ENCODE measurements at regions not wholly inside any gene's neighbourhood (a gene's known extent, or its start where the extent isn't known, plus 50 kb on each side); places are given as distances from the start of the nearest gene placed in this dataset.
"Not testable (repeated sequence)": the region's sequence is repeated elsewhere in the genome, so short reads cannot be mapped to it uniquely, and the experiment has no call there.

DNA sequence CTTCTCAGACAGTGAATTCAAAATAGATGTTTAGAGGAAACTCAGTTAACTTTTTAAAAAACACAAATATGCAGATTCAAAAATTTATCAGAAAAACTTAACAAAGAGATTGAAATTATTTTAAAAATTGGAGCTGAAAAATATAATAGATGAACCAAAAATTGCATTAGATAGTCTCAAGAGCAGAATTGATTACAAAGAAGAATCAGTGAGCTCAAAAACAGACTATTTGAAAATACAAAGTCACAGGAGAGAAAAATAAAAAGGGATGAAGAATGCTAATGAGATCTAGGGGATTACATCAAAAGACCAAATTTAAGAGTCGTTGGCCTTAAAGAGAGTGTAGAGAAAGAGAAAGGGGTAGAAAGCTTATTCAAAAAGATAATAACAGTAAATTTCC, 700.5 kb downstream of the COL12A1 start:
- Histone ChIP-seq H3K4me3 (ENCODE audit: insufficient read length, low read depth) (no peak overlapping the region), H3K9ac (ENCODE audit: insufficient read length, low read depth) (no peak overlapping the region), H3K4me1 (ENCODE audit: insufficient read depth, insufficient read length) (no peaks in the 10 kb centered on the region), H3K27me3 (ENCODE audit: insufficient read depth, insufficient read length) (no peaks in the 10 kb centered on the region), H3K9me3 (ENCODE audit: insufficient read depth, low read length) (peaks cover 7% of the 10 kb centered on the region; the same call in 1 of the 2 replicates), H3K36me3 (ENCODE audit: insufficient read depth, insufficient read length, low read length) (no peaks in the 10 kb centered on the region)
- DNase-seq (ENCODE audit: low read depth, low spot score), result no peak
- TF ChIP-seq ZNF274 (IDR thresholded peaks at IDR 0.05; ENCODE audit: low read depth, low read length), result no peak
- TF ChIP-seq YY1 (IDR thresholded peaks at IDR 0.05; ENCODE audit: insufficient read depth, insufficient read length), result no peak
- no peak for TF ChIP-seq SUZ12 (IDR thresholded peaks at IDR 0.05; ENCODE audit: extremely low read depth, insufficient read depth, insufficient read length)

DNA sequence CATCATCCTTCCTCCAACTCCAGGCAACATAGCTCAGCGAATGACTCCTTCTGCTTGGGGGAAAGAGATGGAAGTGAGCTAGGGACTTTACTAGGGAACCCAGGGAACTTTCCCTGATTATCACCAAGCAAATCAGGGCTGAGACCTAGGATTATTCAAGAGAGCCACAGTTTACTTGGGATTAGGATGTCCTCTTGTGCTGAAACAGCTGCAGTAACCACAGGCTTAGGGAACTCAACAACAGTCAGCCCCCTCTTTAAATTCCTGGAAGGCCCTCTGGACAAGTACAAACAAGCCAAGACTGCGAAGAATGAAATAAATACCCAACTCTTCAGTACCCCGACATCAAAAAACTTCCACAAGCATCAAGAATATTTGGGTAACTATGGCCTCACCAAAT, 700.9 kb downstream of the COL12A1 start:
- Histone ChIP-seq H3K9ac (ENCODE audit: insufficient read length, low read depth) (no peak overlapping the region), H3K9me3 (ENCODE audit: insufficient read depth, low read length) (peaks cover 7% of the 10 kb centered on the region; the same call in 1 of the 2 replicates), H3K36me3 (ENCODE audit: insufficient read depth, insufficient read length, low read length) (no peaks in the 10 kb centered on the region), H3K4me3 (ENCODE audit: insufficient read length, low read depth) (no peak overlapping the region), H3K27me3 (ENCODE audit: insufficient read depth, insufficient read length) (no peaks in the 10 kb centered on the region), H3K4me1 (ENCODE audit: insufficient read depth, insufficient read length) (no peaks in the 10 kb centered on the region)
- no peak for DNase-seq (ENCODE audit: low read depth, low spot score)
- no peak for TF ChIP-seq ZNF274 (IDR thresholded peaks at IDR 0.05; ENCODE audit: low read depth, low read length)
- TF ChIP-seq YY1 (IDR thresholded peaks at IDR 0.05; ENCODE audit: insufficient read depth, insufficient read length), result no peak
- no peak for TF ChIP-seq SUZ12 (IDR thresholded peaks at IDR 0.05; ENCODE audit: extremely low read depth, insufficient read depth, insufficient read length)

DNA sequence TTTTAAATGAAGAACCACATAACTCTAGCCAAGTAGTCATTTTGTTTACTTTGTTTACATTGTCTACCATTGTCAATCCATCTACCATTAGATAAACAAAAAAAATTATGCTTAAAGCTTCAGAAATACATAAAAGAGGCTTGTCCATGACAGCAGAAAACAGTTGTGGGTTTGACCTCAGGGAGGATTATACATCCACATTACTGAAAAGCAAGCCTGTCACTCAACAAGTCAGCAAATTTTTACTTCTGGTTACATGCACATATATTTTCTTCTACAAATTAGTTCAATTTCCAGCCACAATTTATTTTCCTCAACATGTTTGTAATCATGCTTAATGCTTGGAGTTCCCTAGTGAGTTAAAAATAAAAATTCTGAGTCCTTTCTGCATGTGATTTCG, 713.3 kb downstream of the COL12A1 start:
- TF ChIP-seq SUZ12 (IDR thresholded peaks at IDR 0.05; ENCODE audit: extremely low read depth, insufficient read depth, insufficient read length), result no peak
- no peak for TF ChIP-seq YY1 (IDR thresholded peaks at IDR 0.05; ENCODE audit: insufficient read depth, insufficient read length)
- no peak for TF ChIP-seq ZNF274 (IDR thresholded peaks at IDR 0.05; ENCODE audit: low read depth, low read length)
- no peak for DNase-seq (ENCODE audit: low read depth, low spot score)
- Histone ChIP-seq H3K4me3 (ENCODE audit: insufficient read length, low read depth) (no peak overlapping the region), H3K4me1 (ENCODE audit: insufficient read depth, insufficient read length) (no peaks in the 10 kb centered on the region), H3K27me3 (ENCODE audit: insufficient read depth, insufficient read length) (no peaks in the 10 kb centered on the region), H3K36me3 (ENCODE audit: insufficient read depth, insufficient read length, low read length) (no peaks in the 10 kb centered on the region), H3K9ac (ENCODE audit: insufficient read length, low read depth) (no peak overlapping the region), H3K9me3 (ENCODE audit: insufficient read depth, low read length) (no peaks in the 10 kb centered on the region)

DNA sequence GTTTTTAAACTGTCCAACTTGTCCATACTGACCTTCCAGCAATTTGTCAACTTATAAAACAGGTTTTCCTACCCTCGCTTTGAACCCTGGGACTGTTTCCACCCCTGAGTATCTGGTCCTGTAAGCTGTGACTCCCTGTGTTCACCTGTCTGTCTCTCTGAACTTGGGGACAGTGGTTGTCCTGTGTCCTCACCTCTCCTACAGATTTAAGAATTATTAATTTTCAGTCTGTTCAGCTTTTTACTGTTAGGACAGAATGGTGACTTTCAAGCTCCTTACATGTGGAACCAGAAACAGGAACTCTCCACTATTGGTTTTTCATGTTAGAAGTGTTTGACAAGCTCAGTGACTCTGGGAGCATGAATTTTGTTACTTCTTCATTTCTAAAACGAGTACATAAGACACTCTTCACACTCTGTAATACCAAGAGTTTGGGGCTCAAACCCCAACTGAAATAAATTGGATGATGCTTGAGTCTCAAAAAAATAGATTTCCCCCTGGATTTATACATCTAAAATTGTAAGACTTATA, 713.9 kb downstream of the COL12A1 start:
- no peak for TF ChIP-seq YY1 (IDR thresholded peaks at IDR 0.05; ENCODE audit: insufficient read depth, insufficient read length)
- no peak for TF ChIP-seq SUZ12 (IDR thresholded peaks at IDR 0.05; ENCODE audit: extremely low read depth, insufficient read depth, insufficient read length)
- TF ChIP-seq ZNF274 (IDR thresholded peaks at IDR 0.05; ENCODE audit: low read depth, low read length), result no peak
- Histone ChIP-seq H3K4me3 (ENCODE audit: insufficient read length, low read depth) (no peak overlapping the region), H3K9me3 (ENCODE audit: insufficient read depth, low read length) (no peaks in the 10 kb centered on the region), H3K4me1 (ENCODE audit: insufficient read depth, insufficient read length) (no peaks in the 10 kb centered on the region), H3K36me3 (ENCODE audit: insufficient read depth, insufficient read length, low read length) (no peaks in the 10 kb centered on the region), H3K9ac (ENCODE audit: insufficient read length, low read depth) (no peak overlapping the region), H3K27me3 (ENCODE audit: insufficient read depth, insufficient read length) (no peaks in the 10 kb centered on the region)
- DNase-seq (ENCODE audit: low read depth, low spot score), result no peak

DNA sequence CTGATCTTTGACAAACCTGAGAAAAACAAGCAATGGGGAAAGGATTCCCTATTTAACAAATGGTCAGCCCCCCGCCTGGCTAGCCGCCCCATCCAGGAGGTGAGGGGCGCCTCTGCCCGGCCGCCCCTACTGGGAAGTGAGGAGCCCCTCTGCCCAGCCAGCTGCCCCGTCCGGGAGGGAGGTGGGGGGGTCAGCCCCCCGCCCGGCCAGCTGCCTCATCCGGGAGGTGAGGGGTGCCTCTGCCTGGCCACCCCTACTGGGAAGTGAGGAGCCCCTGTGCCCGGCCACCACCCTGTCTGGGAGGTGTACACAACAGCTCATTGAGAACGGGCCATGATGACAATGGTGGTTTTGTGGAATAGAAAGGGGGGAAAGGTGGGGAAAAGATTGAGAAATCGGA, 717.1 kb downstream of the COL12A1 start:
- not testable (repeated sequence) for H3K27me3 ChIP-seq (ENCODE audit: insufficient read depth, insufficient read length); DNase-seq (ENCODE audit: low read depth, low spot score); H3K4me1 ChIP-seq (ENCODE audit: insufficient read depth, insufficient read length); H3K9ac ChIP-seq (ENCODE audit: insufficient read length, low read depth); H3K9me3 ChIP-seq (ENCODE audit: insufficient read depth, low read length); H3K4me3 ChIP-seq (ENCODE audit: insufficient read length, low read depth); H3K36me3 ChIP-seq (ENCODE audit: insufficient read depth, insufficient read length, low read length)

DNA sequence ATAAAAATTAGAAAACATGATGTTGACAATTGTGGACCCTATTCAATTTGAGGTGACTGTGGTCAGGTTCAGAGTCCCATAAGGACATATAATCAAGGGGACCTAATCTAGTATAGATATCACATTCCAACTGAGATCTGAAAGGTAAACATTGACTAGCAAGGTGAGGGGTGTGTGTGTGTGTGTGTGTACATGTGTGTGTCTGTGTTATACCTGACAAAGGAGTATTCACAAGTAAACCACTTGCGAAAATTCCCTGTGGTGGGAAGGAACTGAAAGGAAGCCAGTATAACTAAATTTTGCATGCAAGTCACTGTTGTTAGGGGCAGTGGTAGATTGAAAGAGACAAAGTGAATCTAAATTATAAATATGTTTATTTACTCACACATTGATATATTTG, 723.7 kb downstream of the COL12A1 start:
- H3K9me3 ChIP-seq (ENCODE audit: insufficient read depth, low read length), result no peaks in the 10 kb centered on the region
- no peak overlapping the region for H3K9ac ChIP-seq (ENCODE audit: insufficient read length, low read depth)
- no peaks in the 10 kb centered on the region for H3K27me3 ChIP-seq (ENCODE audit: insufficient read depth, insufficient read length)
- TF ChIP-seq YY1 (IDR thresholded peaks at IDR 0.05; ENCODE audit: insufficient read depth, insufficient read length) (no peak), ZNF274 (IDR thresholded peaks at IDR 0.05; ENCODE audit: low read depth, low read length) (no peak), SUZ12 (IDR thresholded peaks at IDR 0.05; ENCODE audit: extremely low read depth, insufficient read depth, insufficient read length) (no peak)
- DNase-seq (ENCODE audit: low read depth, low spot score), result no peak
- H3K36me3 ChIP-seq (ENCODE audit: insufficient read depth, insufficient read length, low read length), result no peaks in the 10 kb centered on the region
- no peak overlapping the region for H3K4me3 ChIP-seq (ENCODE audit: insufficient read length, low read depth)
- H3K4me1 ChIP-seq (ENCODE audit: insufficient read depth, insufficient read length), result no peaks in the 10 kb centered on the region

DNA sequence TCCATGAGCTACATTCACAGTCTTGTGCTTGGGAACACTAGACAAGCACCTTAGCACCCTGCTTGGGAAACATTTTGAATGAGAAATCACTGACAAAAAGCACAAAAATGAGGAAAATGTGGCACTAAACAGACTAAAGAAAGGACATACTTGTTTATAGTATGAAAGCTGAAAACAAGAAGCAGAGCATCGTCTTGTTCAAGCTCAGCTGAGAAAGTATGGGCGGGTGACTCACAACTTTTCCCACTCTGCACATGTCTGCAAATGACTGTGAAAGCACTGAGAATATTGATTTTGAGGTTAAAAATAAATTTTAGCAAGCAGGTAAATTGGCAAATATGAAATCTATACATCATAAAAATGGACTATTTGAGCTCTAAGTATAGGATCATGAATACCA, 725.3 kb downstream of the COL12A1 start:
- H3K27me3 ChIP-seq (ENCODE audit: insufficient read depth, insufficient read length), result no peaks in the 10 kb centered on the region
- TF ChIP-seq ZNF274 (IDR thresholded peaks at IDR 0.05; ENCODE audit: low read depth, low read length), result no peak
- TF ChIP-seq YY1 (IDR thresholded peaks at IDR 0.05; ENCODE audit: insufficient read depth, insufficient read length), result no peak
- no peaks in the 10 kb centered on the region for H3K36me3 ChIP-seq (ENCODE audit: insufficient read depth, insufficient read length, low read length)
- no peaks in the 10 kb centered on the region for H3K4me1 ChIP-seq (ENCODE audit: insufficient read depth, insufficient read length)
- no peak for DNase-seq (ENCODE audit: low read depth, low spot score)
- H3K9ac ChIP-seq (ENCODE audit: insufficient read length, low read depth), result no peak overlapping the region
- no peak overlapping the region for H3K4me3 ChIP-seq (ENCODE audit: insufficient read length, low read depth)
- no peaks in the 10 kb centered on the region for H3K9me3 ChIP-seq (ENCODE audit: insufficient read depth, low read length)

DNA sequence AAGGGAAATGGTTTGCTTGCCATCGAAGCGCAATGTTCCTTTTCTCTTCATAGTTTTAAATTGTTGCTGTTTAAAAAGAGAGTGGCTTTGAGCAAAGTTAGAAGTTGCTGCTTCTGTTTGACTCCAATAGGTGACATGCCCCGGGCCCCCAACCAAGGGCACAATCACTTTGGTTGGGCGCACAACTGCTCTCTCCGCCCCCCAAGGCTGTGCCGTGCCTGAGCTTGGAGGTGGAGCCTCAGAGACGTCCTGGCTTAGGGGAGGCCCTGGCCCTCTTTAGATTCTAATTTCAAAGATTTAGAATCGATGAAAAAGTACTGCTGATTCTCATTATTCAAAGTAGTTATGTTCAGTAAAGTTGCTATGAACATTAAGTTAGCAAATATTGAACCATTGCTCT, 725.9 kb downstream of the COL12A1 start:
- Histone ChIP-seq H3K36me3 (ENCODE audit: insufficient read depth, insufficient read length, low read length) (no peaks in the 10 kb centered on the region), H3K9me3 (ENCODE audit: insufficient read depth, low read length) (no peaks in the 10 kb centered on the region), H3K4me1 (ENCODE audit: insufficient read depth, insufficient read length) (no peaks in the 10 kb centered on the region), H3K9ac (ENCODE audit: insufficient read length, low read depth) (no peak overlapping the region), H3K4me3 (ENCODE audit: insufficient read length, low read depth) (no peak overlapping the region), H3K27me3 (ENCODE audit: insufficient read depth, insufficient read length) (no peaks in the 10 kb centered on the region)
- TF ChIP-seq ZNF274 (IDR thresholded peaks at IDR 0.05; ENCODE audit: low read depth, low read length), result no peak
- TF ChIP-seq SUZ12 (IDR thresholded peaks at IDR 0.05; ENCODE audit: extremely low read depth, insufficient read depth, insufficient read length), result no peak
- no peak for TF ChIP-seq YY1 (IDR thresholded peaks at IDR 0.05; ENCODE audit: insufficient read depth, insufficient read length)
- DNase-seq (ENCODE audit: low read depth, low spot score), result no peak

All from NT2/D1 (cell line).